HCT116 (cell line): ENCODE measurements at regions not wholly inside any gene's neighbourhood (a gene's known extent, or its start where the extent isn't known, plus 50 kb on each side); places are given as distances from the start of the nearest gene placed in this dataset.

Experiments used
- CTCF ChIP-seq, 3 experiments: fragments of 200-600 bp in 1 of 3; sonication (generic) in 1 of 3; IDR thresholded peaks in 2 of 3; conservative IDR thresholded peaks in 1 of 3; 2 replicates each; pipeline ENCODE4 v1.5.1; 2012 to 2017; ENCODE audit warnings: low read depth in 2 of 3, low read length in 2 of 3, antibody characterized with exemption in 1 of 3, borderline replicate concordance in 1 of 3, control low read depth in 1 of 3, mild to moderate bottlenecking in 1 of 3, mixed read lengths in 1 of 3, mixed run types in 1 of 3, moderate library complexity in 1 of 3; ENCODE audit not compliant: insufficient read depth in 1 of 3
- EZH2 ChIP-seq: fragments of 200-600 bp; sonication (generic); IDR thresholded peaks from 2 replicates; pipeline ENCODE4 v1.6.1; 2017; ENCODE audit warnings: antibody characterized with exemption, mixed run types
- POLR2AphosphoS5 ChIP-seq: IDR thresholded peaks from 2 replicates; pipeline ENCODE4 v1.6.1; 2011; ENCODE audit warnings: mild to moderate bottlenecking, low read depth, low read length, moderate library complexity
- TCF7L2 ChIP-seq: IDR thresholded peaks from 2 replicates; pipeline ENCODE4 v1.7.0; 2011; ENCODE audit warnings: borderline replicate concordance, inconsistent platforms; ENCODE audit not compliant: insufficient read depth, insufficient read length; ENCODE audit errors: extremely low read depth
- ZNF274 ChIP-seq: fragments of 200-500 bp; sonication (Bioruptor generic); IDR thresholded peaks from 2 replicates; pipeline ENCODE4 v1.6.1; 2014; ENCODE audit warnings: mild to moderate bottlenecking, low read depth, low read length, inconsistent platforms
- TF ChIP-seq, protein P1 (sequence below): IDR thresholded peaks from 2 replicates; pipeline ENCODE4 v1.6.1; 2011; ENCODE audit warnings: mild to moderate bottlenecking, low read length, moderate library complexity; ENCODE audit not compliant: insufficient replicate concordance; ENCODE audit errors: extremely low read depth
- TF ChIP-seq, protein P2 (sequence below): IDR thresholded peaks from 2 replicates; pipeline ENCODE4 v1.6.1; 2012

DNA sequence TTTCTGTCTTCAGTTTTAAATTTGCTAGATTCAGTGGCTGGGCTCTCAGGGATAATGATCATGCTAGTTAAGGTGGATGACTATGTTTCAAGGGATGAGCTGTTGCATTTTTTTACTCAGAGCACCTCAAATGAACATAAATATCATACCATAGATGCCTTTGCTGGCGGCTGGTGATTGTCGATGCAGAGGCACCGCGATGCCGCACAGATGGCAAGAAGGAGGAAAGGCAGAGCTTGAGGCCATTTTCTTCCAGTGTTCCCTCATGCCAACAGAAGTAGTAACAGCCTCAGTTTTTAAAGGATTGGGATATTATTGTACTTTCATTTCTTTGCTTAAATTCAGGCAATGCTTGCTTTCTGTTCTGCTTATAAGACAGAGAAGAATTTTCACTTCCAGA, 654.7 kb upstream of the IGFBP7 start:
- no peak for TF ChIP-seq CTCF (IDR thresholded peaks at IDR 0.05 in 2 of 3, conservative IDR thresholded peaks at IDR 0.05 in 1 of 3; ENCODE audit: borderline replicate concordance in 1 of 3, insufficient read depth in 1 of 3, low read depth in 2 of 3, low read length in 2 of 3)
- TF ChIP-seq POLR2AphosphoS5: no peak
- TF ChIP-seq, protein P1, sequence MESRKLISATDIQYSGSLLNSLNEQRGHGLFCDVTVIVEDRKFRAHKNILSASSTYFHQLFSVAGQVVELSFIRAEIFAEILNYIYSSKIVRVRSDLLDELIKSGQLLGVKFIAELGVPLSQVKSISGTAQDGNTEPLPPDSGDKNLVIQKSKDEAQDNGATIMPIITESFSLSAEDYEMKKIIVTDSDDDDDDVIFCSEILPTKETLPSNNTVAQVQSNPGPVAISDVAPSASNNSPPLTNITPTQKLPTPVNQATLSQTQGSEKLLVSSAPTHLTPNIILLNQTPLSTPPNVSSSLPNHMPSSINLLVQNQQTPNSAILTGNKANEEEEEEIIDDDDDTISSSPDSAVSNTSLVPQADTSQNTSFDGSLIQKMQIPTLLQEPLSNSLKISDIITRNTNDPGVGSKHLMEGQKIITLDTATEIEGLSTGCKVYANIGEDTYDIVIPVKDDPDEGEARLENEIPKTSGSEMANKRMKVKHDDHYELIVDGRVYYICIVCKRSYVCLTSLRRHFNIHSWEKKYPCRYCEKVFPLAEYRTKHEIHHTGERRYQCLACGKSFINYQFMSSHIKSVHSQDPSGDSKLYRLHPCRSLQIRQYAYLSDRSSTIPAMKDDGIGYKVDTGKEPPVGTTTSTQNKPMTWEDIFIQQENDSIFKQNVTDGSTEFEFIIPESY: no peak
- TF ChIP-seq TCF7L2: no peak
- no peak for TF ChIP-seq EZH2
- TF ChIP-seq, protein P2, sequence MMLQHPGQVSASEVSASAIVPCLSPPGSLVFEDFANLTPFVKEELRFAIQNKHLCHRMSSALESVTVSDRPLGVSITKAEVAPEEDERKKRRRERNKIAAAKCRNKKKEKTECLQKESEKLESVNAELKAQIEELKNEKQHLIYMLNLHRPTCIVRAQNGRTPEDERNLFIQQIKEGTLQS: no peak
- TF ChIP-seq ZNF274: no peak
